ENCODE measurements at regions not wholly inside any gene's neighbourhood (a gene's known extent, or its start where the extent isn't known, plus 50 kb on each side); places are given as distances from the start of the nearest gene placed in this dataset.
"Not testable (repeated sequence)": the region's sequence is repeated elsewhere in the genome, so short reads cannot be mapped to it uniquely, and the experiment has no call there.

GRCh38 chr5:44969825-44970224 is 161.1 kb downstream of the MRPS30 start:
- TF ChIP-seq CTCF (conservative IDR thresholded peaks at IDR 0.05) (no peak), ZFX (IDR thresholded peaks at IDR 0.05) (no peak)
- no peak overlapping the region for H3K27ac ChIP-seq

GRCh38 chr5:44970963-44971362 is 162.2 kb downstream of the MRPS30 start:
- not testable (repeated sequence) for H3K27ac ChIP-seq

GRCh38 chr5:44974813-44975212 is 166.1 kb downstream of the MRPS30 start:
- no peak for TF ChIP-seq CTCF (conservative IDR thresholded peaks at IDR 0.05)
- no peak for TF ChIP-seq ZFX (IDR thresholded peaks at IDR 0.05)
- H3K27ac ChIP-seq = no peak overlapping the region

- no peak overlapping the region for H3K27ac ChIP-seq
- TF ChIP-seq CTCF (conservative IDR thresholded peaks at IDR 0.05) (no peak), ZFX (IDR thresholded peaks at IDR 0.05) (no peak)
These were observed 173.0 kb downstream of the MRPS30 start for GRCh38 chr5:44981708-44982107.

GRCh38 chr5:44983006-44983405 is 174.3 kb downstream of the MRPS30 start:
- no peak overlapping the region for H3K27ac ChIP-seq

GRCh38 chr5:44987026-44987425 is 178.3 kb downstream of the MRPS30 start:
- TF ChIP-seq ZFX (IDR thresholded peaks at IDR 0.05) (no peak), CTCF (conservative IDR thresholded peaks at IDR 0.05) (no peak)
- H3K27ac ChIP-seq = no peak overlapping the region

More at GRCh38 chr5:44983006-44983405, 174.3 kb downstream of the MRPS30 start:
- TF ChIP-seq CTCF (conservative IDR thresholded peaks at IDR 0.05) (no peak), ZFX (IDR thresholded peaks at IDR 0.05) (no peak)

- no peak for TF ChIP-seq CTCF (conservative IDR thresholded peaks at IDR 0.05)
- no peak overlapping the region for H3K27ac ChIP-seq
These were observed 182.9 kb downstream of the MRPS30 start for GRCh38 chr5:44991693-44992092.

GRCh38 chr5:44993286-44993685 is 184.5 kb downstream of the MRPS30 start:
- H3K27ac ChIP-seq = no peak overlapping the region
- TF ChIP-seq CTCF (conservative IDR thresholded peaks at IDR 0.05) = no peak
- TF ChIP-seq ZFX (IDR thresholded peaks at IDR 0.05) = no peak

All from C4-2B (cell line).